Keratinocyte (primary cell): ENCODE measurements at regions not wholly inside any gene's neighbourhood (a gene's known extent, or its start where the extent isn't known, plus 50 kb on each side); places are given as distances from the start of the nearest gene placed in this dataset.

Source experiments
- CTCF ChIP-seq, 3 experiments: IDR thresholded peaks in 1 of 3; conservative IDR thresholded peaks in 1 of 3; optimal IDR thresholded peaks in 1 of 3; 2 replicates in 2 of 3; 3 replicates in 1 of 3; pipeline versions ENCODE3 to v1.5.1; 2011; ENCODE audit warnings: low read length in 3 of 3, mild to moderate bottlenecking in 3 of 3, moderate library complexity in 2 of 3, control low read depth in 1 of 3, inconsistent platforms in 1 of 3; ENCODE audit not compliant: insufficient read depth in 2 of 3; ENCODE audit errors: extremely low read depth in 1 of 3
- EZH2 ChIP-seq: IDR thresholded peaks from one replicate; pipeline ENCODE4 v1.6.1; 2012; ENCODE audit warnings: inconsistent platforms, mild to moderate bottlenecking, low read length, moderate library complexity

DNA sequence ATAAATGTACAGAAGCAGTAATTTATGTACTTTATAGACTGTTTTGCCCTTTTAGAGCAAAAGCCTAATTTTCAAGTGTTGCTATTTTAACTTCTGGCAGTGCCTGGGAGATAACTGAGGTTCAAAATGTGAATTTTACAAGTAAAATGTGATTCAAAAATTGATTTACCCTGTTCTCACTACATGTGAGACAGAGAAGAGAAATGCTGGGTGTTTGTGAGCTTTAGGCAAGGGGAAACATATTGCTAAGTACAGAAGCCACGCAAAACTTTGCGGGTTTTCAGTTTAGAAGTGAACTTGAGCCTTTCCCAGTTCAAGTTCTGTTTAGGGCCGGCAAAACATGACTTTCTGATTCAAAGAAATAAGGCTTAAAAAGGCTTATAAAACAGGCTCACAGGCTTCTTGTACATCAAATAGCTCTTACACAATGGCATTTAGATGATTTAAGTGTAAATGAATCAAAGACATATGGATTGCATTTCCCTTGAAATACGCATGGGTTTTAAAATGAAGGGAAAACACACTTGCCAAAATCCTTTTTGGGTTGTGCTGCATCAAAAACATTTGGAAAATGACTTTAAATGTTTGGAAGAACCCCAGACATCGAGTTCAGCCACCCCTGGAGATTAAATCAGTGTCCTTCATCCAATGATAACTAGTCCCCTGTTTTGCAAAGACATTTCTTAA is 370.8 kb upstream of the MEF2C start:
- no peak for TF ChIP-seq EZH2
- no peak for TF ChIP-seq CTCF (optimal IDR thresholded peaks at IDR 0.05 in 1 of 3, IDR thresholded peaks at IDR 0.05 in 1 of 3, conservative IDR thresholded peaks at IDR 0.05 in 1 of 3; ENCODE audit: extremely low read depth in 1 of 3, insufficient read depth in 2 of 3, low read length in 3 of 3)
